NK-92 (cell line): ENCODE measurements at regions not wholly inside any gene's neighbourhood (a gene's known extent, or its start where the extent isn't known, plus 50 kb on each side); places are given as distances from the start of the nearest gene placed in this dataset.
"Not testable (repeated sequence)": the region's sequence is repeated elsewhere in the genome, so short reads cannot be mapped to it uniquely, and the experiment has no call there.

Experiments
- DNase-seq: peaks from one replicate; lab custom pipeline; 2025; ENCODE audit not compliant: unreplicated experiment; lab: John Stamatoyannopoulos, UW

DNA sequence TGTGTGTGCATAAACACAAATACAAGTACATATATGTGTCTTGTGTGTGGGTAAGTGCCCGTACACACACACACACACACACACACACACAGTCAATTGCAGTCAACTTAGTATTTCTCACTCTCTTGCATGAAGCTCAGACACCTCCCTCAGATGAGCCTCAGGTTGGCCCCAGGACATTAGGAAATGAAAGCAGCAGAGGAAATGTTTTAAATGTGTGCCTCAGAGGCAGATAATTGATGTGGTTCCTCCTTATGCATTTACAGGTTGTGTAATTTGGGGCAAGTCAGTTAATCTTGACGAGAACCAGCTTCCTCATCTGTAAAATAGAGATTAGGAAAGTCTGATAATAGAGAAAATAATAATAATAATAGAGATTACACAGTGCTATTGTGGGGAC lies 814.0 kb upstream of the ID2 start:
- DNase-seq: no peak

DNA sequence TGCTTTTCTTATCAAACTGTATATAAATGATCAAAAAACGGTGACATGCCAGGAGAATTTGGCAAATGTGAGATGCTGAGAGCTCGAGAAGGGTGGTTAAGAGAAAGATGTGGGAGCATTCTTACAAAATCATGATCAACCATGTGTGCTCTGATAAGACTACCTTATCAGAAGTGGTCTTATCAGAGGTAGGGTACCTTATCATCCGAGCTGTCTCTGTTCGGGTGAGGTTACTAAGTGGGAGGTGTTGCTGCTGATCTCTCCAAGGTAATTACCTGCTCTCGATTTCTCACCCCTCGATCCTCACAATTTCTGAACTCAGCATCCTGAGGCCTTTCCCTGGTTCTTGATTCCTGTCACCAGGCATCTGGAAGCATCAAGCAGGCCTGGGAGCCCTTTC lies 813.0 kb upstream of the ID2 start:
- no peak for DNase-seq

DNA sequence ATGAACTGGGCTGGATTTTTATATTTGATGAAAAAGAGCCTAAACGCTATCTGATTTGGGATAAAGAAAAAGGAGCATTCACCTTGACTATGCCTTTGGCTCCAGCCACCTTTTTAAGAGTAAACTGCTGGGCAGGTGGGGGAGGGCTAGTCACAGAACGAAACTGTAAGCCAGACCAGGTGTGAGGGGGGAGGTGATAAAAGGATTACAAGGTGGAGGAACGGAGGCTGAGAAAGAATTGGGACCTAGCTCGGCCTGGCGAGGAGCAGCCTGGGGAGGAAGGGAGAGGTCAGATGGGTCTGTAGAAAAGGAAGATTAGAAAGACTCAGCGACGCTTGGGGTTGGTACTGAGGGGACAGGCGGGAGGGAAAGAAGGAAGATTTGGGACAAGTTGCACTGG lies 805.4 kb upstream of the ID2 start:
- DNase-seq: not testable (repeated sequence)

DNA sequence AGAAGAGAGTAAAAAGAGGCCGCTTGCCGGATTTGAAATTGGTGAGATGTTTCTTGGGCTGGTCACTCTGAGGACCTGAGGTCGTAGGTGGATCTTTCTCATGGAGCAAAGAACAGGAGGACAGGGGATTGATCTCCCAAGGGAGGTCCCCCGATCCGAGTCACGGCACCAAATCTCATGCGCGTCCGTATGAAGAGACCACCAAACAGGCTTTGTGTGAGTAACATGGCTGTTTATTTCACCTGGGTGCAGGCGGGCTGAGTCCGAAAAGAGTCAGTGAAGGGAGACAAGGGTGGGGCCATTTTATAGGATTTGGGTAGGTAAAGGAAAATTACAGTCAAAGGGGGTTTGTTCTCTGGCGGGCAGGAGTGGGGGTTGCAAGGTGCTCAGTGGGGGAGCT lies 803.6 kb upstream of the ID2 start:
- DNase-seq: not testable (repeated sequence)

DNA sequence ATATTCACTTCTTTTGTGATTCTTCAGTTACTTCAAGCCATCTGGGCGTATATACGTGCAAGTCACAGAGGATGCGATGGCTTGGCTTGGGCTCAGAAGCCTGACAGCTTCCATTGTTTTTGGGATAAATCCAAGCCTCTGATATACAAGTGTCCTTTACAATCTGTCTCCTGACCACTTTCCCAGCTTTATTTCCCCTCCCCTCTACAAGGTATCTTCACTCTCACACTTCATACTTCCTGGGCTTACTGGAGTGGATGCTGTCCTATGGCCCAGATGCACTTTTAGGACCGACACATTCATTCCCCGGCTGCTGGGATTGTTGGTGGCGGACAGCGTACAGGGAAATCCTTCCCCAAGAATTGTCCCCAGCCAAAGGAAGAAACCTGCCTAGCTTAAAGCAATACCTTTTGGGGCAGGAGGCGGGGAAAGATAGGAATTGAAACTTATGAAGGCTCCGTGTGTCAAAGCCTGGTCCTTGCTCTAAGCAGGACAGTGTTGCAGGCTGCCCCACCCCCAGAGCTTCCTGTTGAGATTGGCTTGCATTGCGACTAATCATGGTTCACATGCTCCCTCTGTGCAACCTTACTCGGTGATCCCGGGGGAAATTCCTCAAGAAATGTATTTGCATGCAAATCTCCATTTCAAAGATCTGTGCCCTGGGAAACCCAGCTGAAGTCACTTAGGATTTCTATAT lies 802.9 kb upstream of the ID2 start:
- DNase-seq: no peak

DNA sequence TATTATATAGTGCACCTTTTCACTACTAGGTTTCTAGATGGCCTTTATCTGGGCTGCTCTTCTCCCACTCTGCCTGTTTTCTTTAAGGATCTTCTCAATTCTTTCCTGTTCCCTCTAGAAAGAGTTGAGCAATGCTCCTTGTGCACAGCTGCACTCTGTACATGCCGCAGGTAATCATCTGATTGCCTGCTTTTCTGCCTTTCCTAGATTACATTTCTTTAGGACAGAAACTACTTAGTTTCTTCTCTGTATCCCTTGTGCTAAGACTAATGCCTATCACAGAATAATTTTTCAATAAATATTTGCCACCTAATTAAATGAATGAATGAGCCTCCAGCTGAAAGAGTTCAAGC lies 802.4 kb upstream of the ID2 start:
- DNase-seq: no peak

DNA sequence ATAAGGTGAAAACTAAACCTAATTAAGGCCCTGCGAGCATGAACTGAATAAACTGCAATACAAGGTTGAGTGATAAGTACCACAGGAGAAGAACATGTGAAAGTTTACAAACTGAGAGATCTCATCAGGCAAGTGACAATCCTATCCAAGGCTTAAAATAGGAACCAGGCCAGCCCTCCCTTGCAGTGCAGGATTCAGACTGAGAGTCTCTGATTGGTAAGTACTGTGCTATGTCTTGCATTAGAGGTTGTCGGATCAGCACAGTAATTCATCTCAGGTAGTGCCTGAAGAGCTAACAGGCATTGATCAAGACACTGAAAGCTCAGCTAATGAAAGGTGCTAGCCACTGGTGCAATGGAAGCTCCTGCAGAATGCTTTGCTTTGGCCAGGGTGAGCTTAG lies 801.7 kb upstream of the ID2 start:
- DNase-seq: no peak

DNA sequence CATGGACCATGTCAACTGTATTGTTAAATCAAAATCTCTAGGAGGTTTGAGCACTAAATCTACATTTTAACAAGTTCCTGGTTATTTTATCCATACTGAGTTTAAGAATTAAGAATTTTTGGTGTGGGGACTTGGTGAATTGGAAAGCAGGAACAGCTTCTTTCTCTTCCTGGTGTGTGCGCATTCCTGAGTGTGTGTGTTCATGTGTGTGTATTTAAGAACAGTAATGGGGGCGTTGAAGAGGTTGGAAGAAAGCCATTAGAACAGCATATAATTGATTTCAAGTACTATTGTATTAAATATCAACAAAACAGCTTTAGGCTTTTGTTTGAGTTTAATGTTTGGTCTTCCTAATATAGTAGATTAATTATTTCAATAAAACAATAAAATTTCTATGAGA lies 801.3 kb upstream of the ID2 start:
- DNase-seq: no peak

DNA sequence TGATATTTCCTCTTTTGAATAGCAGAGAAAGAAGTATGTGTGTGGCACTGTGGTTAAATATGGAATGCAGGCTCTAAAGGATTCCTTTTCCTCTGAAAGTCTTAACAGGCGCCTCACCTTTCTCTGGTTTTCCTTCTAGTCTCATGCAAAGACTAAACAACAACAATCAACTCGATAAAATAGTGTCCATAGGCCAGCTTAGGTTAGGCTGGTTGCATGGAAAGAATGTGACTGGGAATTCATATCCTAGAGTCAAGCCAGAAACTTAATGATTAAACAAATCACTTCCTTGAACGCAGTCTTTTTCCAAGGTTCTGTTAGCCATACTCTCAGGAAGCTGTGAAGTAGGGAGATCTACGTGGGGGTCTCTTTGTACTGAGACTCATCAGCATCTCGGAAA lies 800.8 kb upstream of the ID2 start:
- no peak for DNase-seq

DNA sequence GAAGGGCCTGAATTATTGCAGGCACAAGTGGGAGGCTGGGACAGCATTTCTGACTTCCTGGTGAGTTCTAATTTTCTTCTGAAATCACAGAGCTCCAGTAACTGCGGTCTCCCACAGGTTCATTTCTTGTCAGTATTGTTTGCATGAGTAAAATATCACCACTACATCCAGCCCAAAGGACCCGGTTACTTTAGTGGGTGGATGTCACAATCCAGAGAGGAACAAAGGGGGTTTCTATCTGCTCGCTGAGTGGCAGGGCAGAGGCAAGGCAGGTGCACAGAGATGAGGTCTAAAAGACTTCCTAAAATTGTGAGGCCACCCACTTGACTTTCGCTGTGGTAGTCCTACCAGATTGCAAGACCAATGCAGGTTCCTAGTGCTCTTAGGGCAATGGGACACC lies 800.4 kb upstream of the ID2 start:
- DNase-seq: no peak

DNA sequence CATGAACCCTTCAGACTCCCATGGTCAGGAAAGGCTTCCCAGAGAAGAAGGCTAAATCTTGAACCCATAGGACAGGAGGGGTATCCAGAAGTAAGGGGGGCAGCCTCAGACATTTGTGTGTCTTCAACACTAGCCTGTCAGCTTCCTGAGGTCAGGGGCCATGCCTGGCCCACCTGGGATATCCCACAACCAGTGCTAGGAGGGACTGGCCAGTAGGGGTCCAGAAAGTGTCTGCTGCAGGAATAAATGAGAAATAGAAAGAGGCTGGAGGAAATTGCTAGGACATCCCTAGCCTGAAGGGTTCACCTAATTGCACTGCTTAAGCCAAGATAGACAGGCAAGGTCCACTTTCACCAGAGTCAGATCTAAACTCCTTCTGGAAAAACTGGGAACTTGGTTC lies 799.6 kb upstream of the ID2 start:
- no peak for DNase-seq

DNA sequence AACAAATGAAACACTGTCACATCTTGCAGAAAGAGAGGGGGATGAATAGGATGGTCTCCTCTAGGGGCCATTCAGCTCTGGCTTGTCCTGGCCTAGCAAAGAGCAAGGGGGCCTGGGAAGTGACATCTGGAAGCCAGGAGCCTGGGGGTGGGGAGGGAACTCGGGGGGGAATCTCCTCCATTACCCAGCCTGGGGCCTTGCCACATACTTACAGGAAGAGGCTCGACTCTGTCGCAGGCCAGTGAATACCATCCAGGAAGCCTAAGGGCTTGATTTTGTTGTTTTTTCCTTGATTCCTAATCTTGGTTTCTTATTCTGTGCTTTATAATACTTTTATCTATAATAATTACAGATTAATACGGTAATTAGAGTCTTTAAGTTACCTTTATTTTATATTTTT lies 797.5 kb upstream of the ID2 start:
- DNase-seq: no peak

DNA sequence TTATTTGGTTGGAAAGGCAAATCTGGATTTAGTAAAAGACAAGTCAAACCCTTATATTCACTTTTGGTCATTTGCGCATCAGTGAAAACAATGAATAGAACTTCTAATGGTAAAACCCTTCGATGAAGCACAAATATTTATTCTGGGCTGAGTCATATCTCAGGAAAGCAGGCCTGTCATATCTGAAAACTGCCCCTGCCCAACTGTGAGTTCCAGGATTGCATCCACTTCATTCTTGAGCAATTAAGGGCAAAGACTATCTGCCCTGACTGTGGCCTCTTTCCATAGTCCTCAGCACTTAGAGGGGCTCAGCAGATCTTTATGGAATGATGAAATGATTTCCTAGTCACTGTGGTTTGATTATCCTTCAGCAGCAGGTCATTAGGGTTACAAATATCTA lies 795.2 kb upstream of the ID2 start:
- DNase-seq: no peak

DNA sequence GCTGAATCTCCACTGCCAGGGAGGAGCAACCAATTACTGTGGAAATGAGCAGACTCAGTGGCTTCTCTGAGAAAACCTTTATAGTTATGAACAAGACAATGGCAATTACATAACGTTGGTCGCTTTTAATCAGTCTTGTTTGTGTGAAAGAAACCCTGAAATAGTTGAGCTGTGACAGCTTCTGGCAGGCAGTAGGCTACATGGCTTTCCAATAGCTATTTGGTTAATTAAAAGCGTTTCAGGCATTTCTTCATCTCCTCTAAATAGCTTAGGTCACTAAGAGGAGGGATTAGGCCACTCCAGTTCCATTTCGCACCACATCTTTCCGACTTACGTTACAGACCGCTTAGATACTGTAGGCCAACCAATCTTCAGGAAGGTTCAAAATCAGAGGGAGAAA lies 794.4 kb upstream of the ID2 start:
- no peak for DNase-seq

DNA sequence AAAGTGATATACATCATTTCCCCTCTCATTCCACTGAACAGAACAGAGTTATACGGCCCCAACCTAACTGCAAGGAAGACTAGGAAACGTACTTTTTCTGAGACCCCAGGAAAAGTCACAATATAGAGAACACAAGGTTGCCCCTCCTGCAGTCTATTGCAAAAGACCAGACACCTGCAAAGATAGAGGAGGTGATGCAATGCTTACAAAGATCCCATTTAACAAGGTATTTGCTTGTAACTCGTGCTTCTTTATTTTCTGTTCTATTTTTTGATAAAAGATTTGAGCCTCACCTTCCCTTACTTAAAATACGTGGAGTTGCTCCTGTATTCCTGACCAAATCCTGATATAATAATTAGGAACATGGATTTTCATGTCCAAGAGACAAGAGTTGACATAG lies 793.0 kb upstream of the ID2 start:
- no peak for DNase-seq

DNA sequence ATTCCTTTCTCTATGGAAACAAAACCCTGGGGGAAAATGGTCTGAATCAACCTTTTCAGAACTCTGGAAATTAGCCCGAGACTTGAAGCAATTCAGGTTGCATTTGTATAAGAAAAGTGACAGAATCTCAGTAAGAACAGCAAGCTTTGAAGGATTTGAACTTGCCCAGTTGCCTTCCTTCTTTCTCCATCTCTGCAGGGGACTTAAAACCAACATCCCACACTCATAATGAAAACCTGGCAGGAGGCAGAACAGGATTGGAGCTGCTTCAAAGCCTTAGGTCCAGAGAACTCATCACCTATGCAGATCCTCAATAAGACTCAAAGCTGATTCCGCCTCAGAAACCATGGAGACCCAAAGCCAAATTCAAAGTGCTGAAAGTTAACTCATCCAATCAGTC lies 790.5 kb upstream of the ID2 start:
- DNase-seq: no peak

DNA sequence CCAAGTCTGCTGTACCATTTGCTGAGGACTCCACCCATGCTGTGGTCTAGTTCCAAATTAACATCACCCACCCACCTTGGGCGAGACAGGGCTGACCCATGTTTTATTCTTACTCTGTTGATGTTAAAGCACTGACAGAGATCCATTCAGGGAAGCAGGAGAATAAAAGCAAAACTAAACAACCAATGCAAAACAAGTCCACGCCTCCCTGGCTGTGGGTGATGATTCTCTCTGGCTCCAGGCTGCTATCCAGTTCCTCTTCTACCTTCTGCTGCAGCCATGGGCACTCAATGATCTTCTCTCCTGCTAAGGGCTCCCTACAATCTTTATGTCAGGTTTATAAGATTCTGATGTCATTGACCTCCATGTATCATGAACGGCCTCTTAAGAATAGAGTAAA lies 786.6 kb upstream of the ID2 start:
- no peak for DNase-seq

DNA sequence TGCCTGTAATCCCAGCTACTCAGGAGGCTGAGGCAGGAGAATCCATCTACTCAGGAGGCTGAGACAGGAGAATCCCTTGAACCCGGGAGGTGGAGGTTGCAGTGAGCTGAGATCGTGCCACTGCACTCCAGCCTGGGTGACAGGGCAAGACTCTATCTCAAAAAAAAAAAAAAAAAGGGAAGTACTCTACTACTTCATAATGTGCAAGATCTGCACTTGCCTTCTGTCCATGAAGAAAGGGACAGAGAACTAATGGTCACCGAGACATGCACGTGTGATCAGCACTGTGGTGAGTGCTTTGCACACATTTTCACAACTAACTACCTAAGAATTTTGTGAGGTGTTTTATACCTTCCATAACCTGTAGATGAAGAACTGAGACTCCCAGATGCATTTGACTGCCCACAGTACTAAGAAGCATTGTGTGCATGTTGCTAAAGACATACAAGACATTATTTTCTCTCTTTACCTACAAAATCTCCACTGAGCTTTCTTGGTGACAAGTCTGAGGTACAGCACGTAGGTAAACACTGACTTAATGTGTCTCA lies 784.8 kb upstream of the ID2 start:
- DNase-seq: no peak

DNA sequence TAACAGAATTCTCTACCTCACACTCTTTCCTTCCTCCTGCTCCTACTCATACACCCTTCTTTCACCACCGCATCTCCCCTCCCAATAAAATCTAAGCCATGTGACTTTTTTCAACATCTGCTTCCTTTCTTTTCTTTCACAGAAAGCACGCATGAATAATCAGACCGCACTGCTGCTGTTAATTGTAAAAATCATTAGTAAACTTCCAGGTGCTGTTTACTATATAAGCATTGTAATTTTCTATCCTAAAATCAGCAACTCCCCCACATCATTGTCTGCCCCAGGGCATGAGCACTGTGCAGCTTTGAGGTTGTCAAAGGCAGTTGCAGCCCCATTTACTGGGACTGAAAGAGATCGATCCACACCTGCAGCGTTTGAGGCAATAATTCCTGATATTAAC lies 782.6 kb upstream of the ID2 start:
- DNase-seq: no peak

DNA sequence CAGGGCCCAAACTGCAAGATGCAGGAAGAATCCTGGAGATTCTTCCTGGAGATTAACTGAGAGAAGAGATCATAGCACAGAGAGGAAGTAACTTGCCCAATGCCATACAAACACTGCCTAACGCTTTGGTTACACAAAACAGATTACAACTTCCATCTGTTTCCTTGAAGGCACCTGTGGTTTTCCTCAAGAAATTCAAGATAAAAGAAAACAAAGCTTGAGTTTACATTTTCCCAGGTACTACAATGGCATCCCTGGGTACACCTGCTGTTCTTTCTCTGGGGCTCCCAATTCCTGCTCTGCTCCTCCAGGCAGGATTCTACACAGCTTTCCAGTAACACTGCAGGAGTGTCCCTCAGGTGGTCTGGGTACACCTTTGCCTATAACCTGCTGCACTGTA lies 781.9 kb upstream of the ID2 start:
- DNase-seq: no peak

DNA sequence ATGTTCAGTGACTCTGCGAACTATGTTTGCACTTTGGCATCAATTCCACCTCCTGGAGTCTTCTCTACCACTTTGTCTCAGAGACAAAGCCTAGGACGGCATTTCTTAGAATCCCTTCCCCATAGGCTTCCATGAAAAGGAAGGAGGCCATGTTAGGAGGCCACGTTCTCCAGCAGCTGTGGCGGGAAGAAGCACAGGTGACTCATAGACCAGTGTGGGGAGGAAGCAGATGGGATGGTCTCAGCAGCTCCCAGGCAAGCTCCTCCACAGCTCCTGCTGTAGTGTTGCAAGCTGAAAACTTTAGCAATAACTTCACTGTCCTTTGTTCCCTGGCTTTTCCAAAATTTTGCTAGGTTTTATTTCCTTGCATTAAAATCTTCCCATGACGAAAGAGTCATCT lies 781.3 kb upstream of the ID2 start:
- DNase-seq: no peak

DNA sequence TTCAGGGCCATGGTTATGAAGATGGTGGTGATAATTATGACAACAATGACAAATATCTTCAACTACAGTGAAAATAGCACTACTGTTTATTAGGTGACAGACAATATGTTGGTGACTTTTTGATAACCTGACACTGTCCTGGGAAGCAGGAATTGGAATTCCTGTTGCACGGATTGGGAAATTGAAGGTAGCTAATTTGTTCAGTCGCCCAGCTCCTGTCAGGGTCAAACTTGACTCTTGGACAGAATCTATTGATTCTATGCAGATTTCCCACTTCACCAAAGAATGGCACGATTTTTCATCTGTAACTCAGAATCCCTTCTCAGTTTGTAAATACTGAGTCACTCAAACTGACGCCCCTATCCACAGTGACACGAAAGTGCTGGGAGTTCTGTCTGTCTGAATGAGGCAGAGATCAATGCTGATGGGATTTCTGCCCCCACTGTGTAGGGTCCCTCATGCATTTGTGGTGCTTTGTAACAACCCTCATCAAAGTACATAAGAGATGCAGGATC lies 779.5 kb upstream of the ID2 start:
- no peak for DNase-seq

DNA sequence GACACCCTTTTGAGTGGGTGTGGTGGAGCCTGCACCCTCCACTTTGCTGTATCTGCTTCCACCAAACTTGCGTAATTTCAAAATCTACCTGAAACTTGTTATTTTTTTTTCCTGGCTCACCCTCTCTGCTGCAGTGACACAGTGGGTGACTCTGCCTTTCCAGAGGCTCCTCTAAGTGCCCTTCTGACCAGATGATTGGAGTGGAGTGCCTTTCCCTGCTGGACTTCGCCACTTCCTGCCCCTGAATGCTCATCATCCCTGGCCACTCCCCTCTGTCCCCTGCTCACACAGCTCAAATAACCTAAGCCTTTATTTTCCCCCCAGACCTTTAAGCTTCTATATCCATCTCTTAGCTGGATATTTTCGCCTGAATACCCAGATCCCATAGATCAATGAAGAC lies 777.5 kb upstream of the ID2 start:
- no peak for DNase-seq
